Fibroblast of skin of left biceps (primary cell): ENCODE measurements at regions not wholly inside any gene's neighbourhood (a gene's known extent, or its start where the extent isn't known, plus 50 kb on each side); places are given as distances from the start of the nearest gene placed in this dataset.

Experiments used
- DNase-seq, 2 experiments: peaks; one replicate each; pipeline ENCODE4 v3.0.0-alpha.2; 2013; ENCODE audit warnings: low read depth in 2 of 2

DNA sequence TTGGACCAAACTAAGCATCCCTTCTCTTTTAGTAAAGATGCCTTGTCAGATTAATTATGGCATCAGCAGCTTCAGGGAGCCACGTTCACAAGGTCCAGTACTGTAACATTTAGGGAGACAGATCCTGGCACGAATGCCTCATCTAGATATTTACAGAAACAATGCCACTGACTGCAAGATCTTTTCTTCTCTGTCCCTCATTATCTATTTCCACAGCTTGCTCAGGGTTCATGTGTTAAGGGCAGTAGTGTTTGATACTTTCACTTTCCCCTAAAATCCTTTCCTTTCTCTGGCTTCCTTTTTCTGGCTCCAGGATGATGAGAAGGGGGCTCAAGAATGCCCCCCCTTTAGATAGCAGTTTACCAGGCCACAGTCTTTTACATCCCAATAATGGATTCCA lies 393.9 kb downstream of the BCL11A start:
- DNase-seq, result no peak

DNA sequence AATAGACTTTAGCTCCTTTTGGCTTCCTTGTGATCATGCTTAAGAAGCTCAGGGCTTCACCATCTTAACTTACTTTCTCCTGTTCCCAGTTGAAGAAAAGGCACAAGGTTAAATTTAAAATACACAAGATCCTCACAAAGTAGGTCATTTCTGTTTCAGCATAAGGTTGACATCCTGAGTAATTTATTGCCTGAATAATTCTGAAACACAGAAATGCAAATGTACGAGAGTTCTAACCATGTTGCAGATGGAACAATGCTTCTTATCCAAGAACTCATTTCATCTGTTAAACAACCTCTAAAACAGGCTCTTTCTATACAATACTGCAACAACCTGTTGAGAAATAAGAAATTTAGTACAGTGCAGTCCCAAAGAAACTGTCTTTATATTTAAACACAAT lies 395.2 kb downstream of the BCL11A start:
- no peak for DNase-seq

DNA sequence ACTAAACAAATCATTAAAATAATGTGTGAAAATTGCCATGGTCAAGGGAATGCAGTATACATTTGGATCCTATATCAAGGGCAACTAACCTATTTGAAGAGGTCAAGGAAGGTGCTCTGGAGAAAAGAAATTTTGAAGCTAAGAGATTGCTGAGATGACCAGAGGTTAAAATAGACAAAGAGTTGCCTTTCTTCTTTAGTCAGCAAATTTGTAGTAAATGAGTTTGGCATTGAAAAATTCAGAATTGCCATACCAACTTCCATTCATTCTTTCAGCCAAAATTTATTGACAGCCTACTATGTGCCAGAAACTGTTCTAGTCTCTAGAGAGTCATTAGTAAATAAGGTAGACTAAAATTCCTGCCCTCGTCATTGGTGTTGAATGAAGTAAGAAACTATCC lies 396.2 kb downstream of the BCL11A start:
- DNase-seq, result no peak

DNA sequence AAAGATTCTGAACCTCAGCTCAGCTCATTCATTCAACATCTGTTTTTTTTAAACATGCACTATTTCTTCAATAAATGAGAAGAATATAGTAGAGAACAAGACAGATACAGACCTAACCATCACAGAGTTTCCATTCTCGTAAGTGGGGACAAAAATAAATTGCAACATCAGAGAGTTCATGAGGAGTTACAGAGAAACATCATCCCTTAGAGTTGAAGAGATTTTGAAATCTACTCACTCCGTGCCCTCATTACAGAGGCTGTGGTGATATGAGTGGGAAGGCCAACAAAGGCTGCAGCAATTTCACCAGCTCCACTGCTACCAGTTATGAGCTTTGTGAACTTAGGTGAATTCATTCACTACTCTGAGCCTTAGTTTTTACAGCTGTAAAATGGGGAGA lies 399.3 kb downstream of the BCL11A start:
- no peak for DNase-seq

DNA sequence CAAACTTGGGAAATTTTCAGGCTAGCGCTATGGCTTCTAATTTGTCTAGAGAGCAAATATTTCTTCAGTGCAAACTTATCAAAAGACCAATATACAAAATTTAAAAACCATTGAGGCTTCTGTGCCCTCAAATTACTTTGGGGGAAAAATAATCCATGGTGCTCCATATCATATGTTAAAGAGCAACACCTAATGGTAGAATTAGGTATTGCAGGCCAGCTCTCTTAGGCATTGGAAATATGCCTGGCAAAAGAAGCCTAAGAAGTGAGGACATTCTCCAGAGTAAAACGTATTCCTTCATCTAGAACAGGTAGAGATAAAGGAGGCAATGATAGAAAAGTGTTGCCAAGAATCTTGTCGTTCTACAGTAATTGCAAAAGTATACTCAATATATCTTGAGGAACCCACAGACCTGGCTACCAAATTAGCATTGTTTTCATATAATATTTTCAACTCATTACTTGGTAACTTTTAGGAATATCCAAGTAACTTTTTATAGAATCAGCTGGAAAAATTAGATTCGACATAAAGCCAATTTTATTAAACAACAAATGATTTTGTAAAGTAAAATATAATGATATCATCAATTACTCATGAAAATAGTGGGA lies 401.1 kb downstream of the BCL11A start:
- peak in 1 of 2 experiments; percentile 3 for DNase-seq

DNA sequence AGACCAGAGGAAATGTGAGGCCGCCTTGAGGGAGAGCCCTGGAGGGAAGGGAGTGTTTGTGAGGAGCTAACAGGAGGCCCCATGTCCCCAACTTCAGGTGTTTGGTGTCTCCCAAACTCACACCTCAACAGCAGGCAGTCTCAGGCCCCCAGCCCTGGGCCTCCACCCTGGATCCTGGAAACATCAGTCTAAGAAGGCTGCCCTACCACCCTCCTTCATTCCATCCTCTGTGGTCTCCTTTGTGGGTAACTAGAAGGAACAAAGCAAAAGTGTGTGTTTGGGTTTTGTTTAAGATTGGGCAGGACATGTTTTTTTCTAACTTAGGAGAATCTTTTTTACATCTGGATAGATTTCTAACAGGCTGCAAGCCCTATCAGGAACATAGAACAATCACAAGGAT lies 404.3 kb downstream of the BCL11A start:
- no peak for DNase-seq

DNA sequence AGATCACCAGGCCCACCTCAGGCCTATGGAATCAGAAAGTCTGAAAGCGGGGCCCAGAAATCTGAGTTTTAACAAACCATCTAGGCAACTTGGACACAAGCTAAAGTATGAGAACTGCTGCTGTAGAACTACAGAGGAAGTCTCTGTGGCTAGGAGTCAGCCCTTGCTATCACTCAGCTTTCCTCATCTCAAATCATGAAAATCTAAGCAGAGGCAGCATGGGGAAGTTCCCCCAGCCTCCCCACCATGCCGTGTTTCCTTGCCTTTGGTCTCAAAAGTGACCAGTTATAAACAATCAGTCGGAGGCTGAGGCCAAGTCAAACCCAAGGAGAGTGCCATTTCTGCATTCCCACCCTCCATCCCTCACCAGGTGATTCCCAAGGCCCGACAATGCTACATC lies 404.7 kb downstream of the BCL11A start:
- DNase-seq, result no peak

DNA sequence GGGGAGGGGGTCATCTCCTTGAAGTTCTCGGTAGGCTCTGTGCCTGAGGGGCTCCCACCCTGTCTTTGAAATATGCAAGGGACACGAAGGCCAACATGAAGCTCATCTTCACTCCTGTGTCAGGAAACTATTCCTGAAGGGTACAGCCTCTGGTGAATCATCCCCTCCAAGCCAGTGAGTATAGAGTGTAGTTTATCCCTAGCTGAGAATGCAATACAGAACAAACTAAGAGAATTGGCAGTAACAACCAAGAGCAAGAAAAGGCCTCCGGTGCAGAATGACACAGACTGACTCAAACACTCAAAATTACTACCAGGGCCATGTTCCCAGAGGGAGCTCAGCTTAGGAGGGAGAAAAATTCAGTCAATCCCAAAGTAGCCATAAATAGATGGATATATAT lies 413.3 kb downstream of the BCL11A start:
- DNase-seq, result peak; percentile 26 to 37

DNA sequence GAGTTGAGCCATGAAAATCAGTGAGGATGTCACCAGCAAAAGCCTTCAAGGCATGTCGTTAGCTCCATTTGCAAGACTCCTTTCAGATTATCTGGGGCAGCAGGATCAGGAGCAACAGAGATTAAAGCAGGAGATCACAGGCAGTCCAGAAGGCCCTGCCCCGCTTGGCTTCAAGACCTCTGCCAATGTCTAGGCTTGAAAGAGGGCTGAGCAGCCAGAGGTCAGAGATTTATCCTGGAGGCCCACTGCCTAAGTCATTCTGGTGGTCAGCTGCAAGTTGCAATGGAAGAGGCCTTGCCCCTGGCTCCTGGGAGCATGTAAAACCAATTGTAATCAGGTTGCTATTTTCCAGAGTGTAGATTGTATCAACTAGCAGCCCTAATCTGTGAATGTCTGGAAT lies 416.5 kb downstream of the BCL11A start:
- DNase-seq, result no peak

DNA sequence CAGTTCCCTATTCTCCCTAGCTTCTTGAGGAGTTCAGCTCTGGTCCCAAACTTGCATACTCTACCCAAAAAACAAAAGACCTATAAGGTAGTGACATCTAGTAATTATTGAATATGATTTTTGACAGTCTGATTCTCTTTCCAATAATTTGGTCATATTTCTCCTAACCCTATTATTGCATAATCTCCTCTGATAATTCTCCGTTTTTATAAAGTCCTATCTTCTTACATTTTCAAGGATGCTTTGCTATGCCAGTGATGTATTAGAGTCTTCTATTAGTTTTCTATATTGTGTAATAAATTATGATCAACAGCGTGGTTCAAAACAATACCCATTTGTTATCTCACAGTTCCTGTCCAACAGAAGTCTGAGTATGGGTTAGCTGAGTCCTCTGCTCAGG lies 426.3 kb downstream of the BCL11A start:
- DNase-seq, result no peak

DNA sequence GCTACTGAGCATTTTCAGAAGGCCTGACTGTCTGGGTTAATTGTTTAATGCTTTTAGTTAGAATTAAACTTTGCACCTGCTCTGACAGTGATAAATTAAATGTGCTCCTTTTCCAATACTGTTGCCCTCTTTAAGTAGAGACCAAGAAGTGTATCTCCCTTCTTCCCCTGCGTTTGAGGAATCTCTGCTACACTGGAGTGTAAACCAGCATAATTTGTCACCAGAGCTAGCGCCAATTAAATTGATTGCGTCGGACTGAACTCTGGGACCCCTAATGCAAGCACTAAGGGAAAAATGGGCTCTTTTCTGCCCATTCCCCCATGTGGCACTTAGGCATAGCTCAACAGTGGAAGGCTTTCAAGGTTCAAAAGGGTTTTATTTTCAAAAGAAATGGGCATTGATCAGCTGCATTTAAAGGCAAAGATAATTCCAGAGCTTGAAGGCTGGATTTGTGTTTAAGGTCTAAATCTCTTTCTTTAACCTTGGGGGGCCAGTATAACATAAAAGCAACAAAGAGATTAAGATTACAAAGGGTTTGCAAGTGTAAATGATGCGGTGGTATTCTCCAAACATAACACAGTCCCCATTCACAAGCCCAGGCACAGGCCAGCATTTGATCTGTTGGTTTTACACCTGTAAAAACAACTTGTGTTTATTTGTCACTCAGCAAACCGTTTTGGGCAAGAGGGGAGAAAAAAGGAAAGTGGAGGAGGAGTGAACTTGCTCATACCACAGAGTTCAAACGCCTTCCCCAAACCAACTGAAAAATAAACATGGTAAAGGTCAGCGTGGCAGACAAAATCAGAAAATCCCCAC lies 427.6 kb downstream of the BCL11A start:
- DNase-seq, result no peak

DNA sequence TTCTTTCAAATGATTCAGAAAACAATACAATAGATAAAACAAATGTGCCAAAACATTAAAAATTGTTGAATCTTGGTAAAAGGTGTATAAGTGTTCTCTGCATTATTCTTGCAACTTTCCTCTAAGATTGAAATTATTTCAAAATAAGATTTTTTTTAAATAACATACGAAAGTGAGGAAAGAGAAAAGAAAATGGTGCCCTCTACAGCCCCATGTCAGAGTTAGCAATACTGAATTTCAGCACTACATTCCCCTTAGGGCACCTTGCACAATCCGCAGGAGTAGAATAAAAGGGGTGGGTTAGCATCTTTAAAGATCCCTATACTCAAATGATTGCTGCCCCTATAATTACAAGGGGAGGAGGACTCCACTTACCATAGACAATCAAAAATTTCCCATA lies 433.7 kb downstream of the BCL11A start:
- DNase-seq, result no peak

DNA sequence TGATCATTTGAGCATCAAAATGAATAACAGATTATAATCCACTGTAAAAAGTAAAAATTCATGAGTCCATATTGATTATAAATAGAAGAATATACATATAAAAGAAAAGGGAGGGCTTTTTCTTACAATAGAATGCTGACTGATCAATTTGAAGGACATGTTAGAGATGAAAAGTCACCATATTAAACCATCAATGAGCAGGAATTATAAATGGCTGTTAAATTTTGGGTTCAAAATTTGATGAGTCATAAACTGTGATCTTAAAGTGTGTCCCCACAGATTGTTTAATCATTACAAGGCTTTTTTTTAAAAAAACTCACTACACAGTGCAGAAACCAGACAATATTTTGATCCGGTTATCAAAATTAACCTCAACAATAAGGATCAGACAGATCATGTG lies 434.5 kb downstream of the BCL11A start:
- no peak for DNase-seq

DNA sequence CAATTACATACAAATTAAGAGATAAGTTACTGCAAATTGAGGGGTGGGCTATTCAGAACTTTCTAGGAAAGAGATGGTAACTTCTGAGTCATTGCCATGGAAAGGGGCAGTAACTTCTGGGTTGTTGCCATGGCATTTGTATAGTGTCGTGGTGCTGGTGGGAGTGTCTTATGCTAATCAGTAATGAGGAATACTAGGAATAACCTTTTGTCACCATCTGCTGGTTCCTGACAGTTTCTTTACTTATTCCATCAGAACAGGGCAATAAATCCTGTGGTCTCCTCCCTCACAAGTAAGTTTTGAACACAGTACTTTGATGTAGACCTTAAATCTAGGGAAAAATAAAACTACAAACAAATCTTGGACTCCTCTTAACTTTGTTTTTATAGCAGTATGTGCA lies 435.4 kb downstream of the BCL11A start:
- no peak for DNase-seq

DNA sequence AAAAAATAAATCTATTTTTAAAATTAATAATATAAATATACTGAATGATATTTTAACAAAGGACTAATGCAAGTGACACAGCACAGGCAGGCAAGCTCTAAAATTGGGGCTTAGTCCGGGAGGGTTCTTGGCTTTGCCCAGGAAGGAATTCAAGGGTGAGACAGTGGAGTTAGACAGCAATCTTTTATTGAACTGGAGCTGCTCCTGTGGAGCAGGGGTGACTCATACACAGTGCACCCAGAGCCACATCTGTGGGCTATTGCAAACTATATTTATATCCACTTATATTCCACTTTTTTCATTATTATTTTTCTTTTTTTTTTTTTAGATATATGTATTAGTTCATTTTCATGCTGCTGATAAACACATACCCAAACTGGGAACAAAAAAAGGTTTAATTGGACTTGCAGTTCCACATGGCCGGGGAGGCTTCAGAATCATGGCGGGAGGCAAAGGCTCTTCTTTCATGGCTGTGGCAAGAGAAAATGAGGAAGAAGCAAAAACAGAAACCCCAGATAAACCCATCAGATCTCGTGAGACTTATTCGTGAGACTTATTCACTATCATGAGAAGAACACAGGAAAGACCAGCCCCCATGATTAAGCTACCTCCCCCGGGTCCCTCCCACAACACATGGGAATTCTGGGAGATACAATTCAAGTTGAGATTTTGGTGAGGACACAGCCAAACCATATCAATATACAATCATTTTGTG lies 437.1 kb downstream of the BCL11A start:
- DNase-seq, result no peak

DNA sequence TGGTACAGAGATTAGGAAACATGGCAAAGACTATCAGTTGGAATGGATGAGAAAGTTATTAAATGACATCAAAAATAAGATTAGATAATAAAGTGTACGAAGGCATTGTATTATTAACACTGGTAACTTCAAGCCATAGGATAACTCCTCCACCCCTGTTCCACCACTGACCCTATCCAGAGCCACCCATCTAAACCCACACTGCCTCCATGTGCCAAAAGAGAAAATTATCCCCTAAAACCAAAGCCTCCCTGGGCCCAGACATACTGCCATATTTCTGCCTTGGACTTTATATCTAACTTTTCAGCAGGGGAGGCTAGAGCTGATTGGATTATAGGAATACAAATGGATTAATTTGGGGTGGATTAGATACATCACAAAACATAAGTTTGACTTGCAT lies 443.7 kb downstream of the BCL11A start:
- DNase-seq, result no peak

DNA sequence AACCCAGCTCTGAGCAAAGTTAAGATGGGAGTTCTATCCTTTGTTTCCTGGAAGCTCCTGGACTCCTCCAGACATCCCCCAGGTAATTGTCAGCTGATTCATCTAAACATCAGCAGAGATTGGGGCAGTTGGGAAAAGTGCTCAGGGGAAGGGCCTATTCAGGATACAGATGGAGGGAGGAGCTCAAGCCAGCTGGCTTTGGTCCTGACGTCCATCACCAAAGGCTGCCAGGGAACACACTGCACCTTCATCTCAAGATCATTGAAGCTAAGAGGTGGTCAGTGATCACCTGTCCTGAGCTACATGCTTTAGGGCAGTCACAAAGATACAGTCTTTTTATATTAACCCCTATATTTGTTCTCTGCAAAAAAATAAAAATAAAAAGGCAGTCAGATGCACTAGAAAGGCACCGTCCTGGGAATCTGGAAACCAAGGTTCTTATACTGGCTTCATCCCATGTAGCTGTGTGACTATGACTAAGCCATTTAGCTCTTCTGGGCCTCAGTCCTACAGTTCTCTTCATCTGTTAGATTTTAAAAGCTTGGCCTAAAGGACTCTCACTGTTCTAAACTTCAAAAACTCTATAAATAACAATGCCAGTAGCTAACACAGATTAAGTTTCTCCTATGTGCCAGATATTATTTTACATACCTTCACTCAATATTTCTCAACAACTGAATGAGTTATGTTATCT lies 446.5 kb downstream of the BCL11A start:
- DNase-seq, result no peak

DNA sequence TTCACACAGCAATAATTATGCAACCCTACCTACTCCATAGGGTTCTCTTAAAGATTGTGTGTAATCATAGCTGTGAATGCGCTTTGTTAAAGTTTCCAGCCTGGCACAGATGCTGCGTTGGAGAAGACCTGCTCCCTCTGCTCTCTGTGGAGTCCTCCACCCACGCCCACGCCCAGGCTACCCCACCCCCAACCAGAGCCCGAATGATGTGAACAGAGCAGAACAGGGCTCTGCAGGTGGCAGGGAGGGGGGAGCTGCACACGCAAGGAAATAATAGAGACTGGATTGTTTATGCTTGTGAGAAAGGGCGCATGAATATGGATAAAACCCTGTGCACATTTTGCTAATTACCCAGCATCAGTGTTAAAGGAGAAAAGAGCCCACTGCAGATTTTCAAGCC lies 447.5 kb downstream of the BCL11A start:
- DNase-seq, result no peak

DNA sequence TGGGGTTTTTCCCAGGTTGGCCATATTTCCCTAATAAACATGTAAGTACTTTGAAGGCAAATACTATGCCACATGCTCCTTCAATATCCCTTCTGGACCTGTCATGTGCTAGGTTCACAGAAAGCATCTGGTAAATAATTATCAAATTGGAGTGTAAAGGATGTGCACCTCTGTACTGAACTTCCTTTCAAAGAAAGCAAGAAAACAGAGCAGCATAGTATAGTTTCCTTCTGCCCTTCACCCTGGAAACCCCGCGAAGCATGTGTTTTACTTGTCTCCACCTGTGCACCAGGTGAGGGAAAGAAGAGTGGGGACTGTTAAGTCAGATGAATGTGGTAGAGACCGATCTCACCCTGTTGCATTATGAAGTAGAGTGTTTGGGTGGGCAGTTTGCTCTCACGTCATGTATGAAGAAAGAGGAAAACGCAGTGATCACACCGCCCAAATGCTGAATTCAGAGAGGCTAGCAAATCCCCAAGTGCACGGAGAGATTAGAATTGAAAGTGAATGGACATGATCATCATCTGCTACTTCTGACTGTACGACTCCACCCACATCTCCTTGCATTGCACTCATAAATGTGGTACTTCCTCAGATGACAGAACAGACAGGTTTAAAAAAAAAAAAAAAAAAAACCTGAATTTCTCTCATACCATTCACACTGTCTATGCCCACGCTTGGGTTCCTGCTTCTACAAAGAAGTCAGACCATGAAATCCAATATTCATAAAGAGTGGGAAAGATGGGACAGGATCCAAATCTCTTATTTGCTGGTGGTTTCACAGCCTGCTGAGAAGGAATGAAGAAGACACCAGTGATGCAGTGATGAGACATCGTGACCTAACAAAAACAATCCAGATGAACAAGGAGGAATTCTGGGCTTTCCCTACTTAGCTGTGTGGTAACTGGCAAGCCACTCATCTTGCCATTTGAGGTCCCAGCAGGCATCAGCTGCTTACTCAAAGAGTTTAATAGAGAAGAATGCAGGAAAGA lies 448.6 kb downstream of the BCL11A start:
- DNase-seq, result peak; percentile 82 to 83

DNA sequence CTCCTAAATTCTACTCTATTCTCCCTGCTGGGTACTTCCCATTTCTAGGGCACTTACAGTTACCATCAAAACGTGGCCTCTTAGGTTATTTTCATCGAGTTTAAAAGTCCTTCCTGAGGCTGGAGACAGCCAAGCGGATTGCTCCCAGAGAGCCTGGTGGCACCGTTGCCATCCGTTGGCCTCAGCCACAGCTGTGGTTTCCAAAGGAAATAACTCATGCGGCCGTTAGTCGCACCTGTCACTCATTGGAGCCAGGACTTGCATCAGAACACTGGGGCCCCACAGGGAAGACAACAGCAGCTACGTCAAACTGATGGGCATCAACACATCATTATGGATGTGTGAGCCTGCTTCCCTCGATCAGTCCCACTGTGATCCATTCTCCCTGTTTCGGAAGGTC lies 453.4 kb downstream of the BCL11A start:
- DNase-seq, result no peak

DNA sequence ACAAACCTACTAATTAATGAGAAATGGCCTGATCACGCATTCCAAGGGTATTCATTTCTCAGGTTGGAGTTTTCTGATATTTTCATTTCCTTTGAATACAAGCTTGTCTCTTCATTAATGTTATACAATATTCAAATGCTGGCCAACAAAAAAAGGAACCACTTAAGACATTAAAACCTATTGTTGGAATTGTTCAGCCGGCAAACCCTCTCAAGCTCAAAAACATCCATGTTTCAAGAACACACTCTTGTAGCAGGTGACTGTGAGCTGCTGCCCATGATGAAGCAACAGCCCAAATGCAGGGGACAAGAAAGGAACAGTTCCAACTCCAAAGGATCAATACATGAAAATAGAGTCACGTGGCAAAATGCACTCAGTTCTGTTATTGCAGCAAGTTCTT lies 454.5 kb downstream of the BCL11A start:
- no peak for DNase-seq
